ENCODE measurements at regions not wholly inside any gene's neighbourhood (a gene's known extent, or its start where the extent isn't known, plus 50 kb on each side); places are given as distances from the start of the nearest gene placed in this dataset.

DNA sequence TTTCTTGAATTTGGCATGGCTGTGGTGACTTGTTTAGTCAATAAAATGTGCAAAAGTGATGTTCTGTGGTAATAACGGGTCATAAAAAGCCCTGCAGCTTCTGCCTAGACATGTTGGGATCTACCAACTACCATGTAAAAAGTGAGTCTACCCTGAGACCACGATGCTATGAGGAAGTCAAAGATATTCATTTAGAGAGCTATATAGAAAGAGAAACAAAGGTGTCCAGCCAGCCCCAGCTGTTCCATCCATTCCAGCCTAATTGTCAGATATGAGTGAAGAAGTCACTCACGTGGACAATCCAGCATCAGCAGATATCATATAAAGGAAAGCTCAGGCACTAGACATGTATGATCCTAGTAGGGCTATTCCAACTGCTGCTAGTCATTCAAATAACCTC, 117.2 kb upstream of the SSTR1 start:
- no peak for TF ChIP-seq CTCF (IDR thresholded peaks at IDR 0.05; ENCODE audit: extremely low read depth, low read depth, low read length)
- H3K4me3 ChIP-seq (ENCODE audit: insufficient read depth, low read length), result no peak overlapping the region
- no peaks in the 10 kb centered on the region for H3K27me3 ChIP-seq (ENCODE audit: insufficient read depth, low read length)
- no peaks in the 10 kb centered on the region for H4K20me1 ChIP-seq (ENCODE audit: insufficient read depth, low read length)
- H3K4me2 ChIP-seq (ENCODE audit: insufficient read depth, low read length), result no peak overlapping the region
- no peaks in the 10 kb centered on the region for H3K36me3 ChIP-seq (ENCODE audit: insufficient read depth, low read length)
- H3K9me3 ChIP-seq (ENCODE audit: low read depth, low read length), result peaks cover 4% of the 10 kb centered on the region
- H3K4me1 ChIP-seq (ENCODE audit: insufficient read depth, low read length), result no peaks in the 10 kb centered on the region
- DNase-seq (ENCODE audit: insufficient read length, low spot score, missing footprints), result no peak
- no peak overlapping the region for H2AFZ ChIP-seq (ENCODE audit: low read length)
- no peak overlapping the region for H3K27ac ChIP-seq (ENCODE audit: low read depth, low read length)
- H3K79me2 ChIP-seq (ENCODE audit: insufficient read depth, low read length), result no peaks in the 10 kb centered on the region

DNA sequence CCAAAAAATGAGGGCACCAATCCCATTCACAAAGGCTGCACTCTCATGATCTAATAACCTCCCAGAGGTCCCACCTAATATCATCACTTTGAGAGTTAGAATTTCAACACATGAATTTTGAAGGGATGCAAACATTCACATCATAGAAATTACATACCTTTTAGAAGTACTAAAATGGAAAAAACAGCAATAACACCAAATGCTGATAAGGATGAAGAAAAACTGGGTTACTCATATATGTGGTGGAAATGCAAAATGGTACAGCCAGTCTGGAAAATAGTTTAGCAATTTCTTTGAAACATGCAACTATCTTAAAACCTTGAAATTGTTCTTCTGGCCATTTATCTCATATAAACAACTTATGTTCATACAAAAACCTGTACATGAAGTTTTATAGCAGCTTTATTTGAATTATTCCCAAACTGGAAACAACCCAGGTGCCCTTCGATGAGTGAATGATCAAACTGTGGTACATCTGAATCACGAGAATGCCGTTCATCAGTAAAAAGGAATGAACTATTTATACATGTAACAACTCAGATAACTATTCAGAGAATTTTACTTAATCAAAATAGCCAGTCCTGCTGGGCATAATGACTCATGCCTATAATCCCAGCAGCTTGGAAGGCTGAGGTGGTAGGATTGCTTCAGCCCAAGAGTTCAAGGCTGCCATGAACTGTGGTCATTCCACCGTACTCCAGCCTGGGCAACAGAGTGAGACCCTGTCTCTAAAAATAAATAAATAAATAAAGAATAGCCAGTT, 109.4 kb upstream of the SSTR1 start:
- no peak overlapping the region for H3K4me3 ChIP-seq (ENCODE audit: insufficient read depth, low read length)
- no peaks in the 10 kb centered on the region for H3K27me3 ChIP-seq (ENCODE audit: insufficient read depth, low read length)
- no peak overlapping the region for H2AFZ ChIP-seq (ENCODE audit: low read length)
- peaks cover 5% of the 10 kb centered on the region for H3K9me3 ChIP-seq (ENCODE audit: low read depth, low read length)
- no peak for DNase-seq (ENCODE audit: insufficient read length, low spot score, missing footprints)
- no peaks in the 10 kb centered on the region for H3K36me3 ChIP-seq (ENCODE audit: insufficient read depth, low read length)
- no peaks in the 10 kb centered on the region for H3K4me1 ChIP-seq (ENCODE audit: insufficient read depth, low read length)
- H3K79me2 ChIP-seq (ENCODE audit: insufficient read depth, low read length), result no peaks in the 10 kb centered on the region
- no peaks in the 10 kb centered on the region for H4K20me1 ChIP-seq (ENCODE audit: insufficient read depth, low read length)
- no peak overlapping the region for H3K4me2 ChIP-seq (ENCODE audit: insufficient read depth, low read length)
- H3K27ac ChIP-seq (ENCODE audit: low read depth, low read length), result no peak overlapping the region
- TF ChIP-seq CTCF (IDR thresholded peaks at IDR 0.05; ENCODE audit: extremely low read depth, low read depth, low read length), result no peak

DNA sequence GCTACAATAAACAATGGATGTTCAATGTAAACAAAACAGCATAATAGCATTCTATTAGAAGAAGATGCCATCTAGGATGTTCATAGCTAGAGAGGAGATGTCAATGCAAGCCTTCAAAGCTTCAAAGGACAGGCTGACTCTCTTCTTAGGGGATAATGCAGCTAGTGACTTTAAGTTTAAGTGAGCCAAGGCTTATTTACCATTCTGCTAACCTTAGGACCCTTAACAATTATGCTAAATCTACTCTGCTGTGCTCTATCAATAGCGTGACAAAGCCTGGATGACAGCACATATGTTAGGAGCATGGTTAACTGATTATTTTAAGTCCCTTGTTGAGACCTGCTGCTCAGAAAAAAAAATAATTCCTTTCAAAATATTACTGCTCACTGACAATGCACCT, 106.0 kb upstream of the SSTR1 start:
- no peak for TF ChIP-seq CTCF (IDR thresholded peaks at IDR 0.05; ENCODE audit: extremely low read depth, low read depth, low read length)
- no peaks in the 10 kb centered on the region for H3K36me3 ChIP-seq (ENCODE audit: insufficient read depth, low read length)
- DNase-seq (ENCODE audit: insufficient read length, low spot score, missing footprints), result no peak
- peaks cover 5% of the 10 kb centered on the region for H3K9me3 ChIP-seq (ENCODE audit: low read depth, low read length)
- no peak overlapping the region for H2AFZ ChIP-seq (ENCODE audit: low read length)
- no peaks in the 10 kb centered on the region for H3K27me3 ChIP-seq (ENCODE audit: insufficient read depth, low read length)
- no peaks in the 10 kb centered on the region for H4K20me1 ChIP-seq (ENCODE audit: insufficient read depth, low read length)
- H3K4me3 ChIP-seq (ENCODE audit: insufficient read depth, low read length), result no peak overlapping the region
- H3K4me2 ChIP-seq (ENCODE audit: insufficient read depth, low read length), result no peak overlapping the region
- no peak overlapping the region for H3K27ac ChIP-seq (ENCODE audit: low read depth, low read length)
- H3K79me2 ChIP-seq (ENCODE audit: insufficient read depth, low read length), result no peaks in the 10 kb centered on the region
- H3K4me1 ChIP-seq (ENCODE audit: insufficient read depth, low read length), result no peaks in the 10 kb centered on the region

GRCh38 chr14:38103542-38104225, 104.0 kb upstream of the SSTR1 start:
- Histone ChIP-seq H3K36me3 (ENCODE audit: insufficient read depth, low read length) (no peaks in the 10 kb centered on the region), H2AFZ (ENCODE audit: low read length) (no peak overlapping the region), H4K20me1 (ENCODE audit: insufficient read depth, low read length) (no peaks in the 10 kb centered on the region), H3K4me3 (ENCODE audit: insufficient read depth, low read length) (no peak overlapping the region), H3K27me3 (ENCODE audit: insufficient read depth, low read length) (no peaks in the 10 kb centered on the region), H3K27ac (ENCODE audit: low read depth, low read length) (no peak overlapping the region), H3K79me2 (ENCODE audit: insufficient read depth, low read length) (no peaks in the 10 kb centered on the region), H3K4me2 (ENCODE audit: insufficient read depth, low read length) (no peak overlapping the region), H3K4me1 (ENCODE audit: insufficient read depth, low read length) (no peaks in the 10 kb centered on the region), H3K9me3 (ENCODE audit: low read depth, low read length) (peaks cover 5% of the 10 kb centered on the region)
- DNase-seq (ENCODE audit: insufficient read length, low spot score, missing footprints), result no peak
- no peak for TF ChIP-seq CTCF (IDR thresholded peaks at IDR 0.05; ENCODE audit: extremely low read depth, low read depth, low read length)
